ENCODE measurements at regions not wholly inside any gene's neighbourhood (a gene's known extent, or its start where the extent isn't known, plus 50 kb on each side); places are given as distances from the start of the nearest gene placed in this dataset.

- DNase-seq: peak; percentile 83
Measured at GRCh38 chr1:96865731-96866685, 144.4 kb downstream of the PTBP2 start.

GRCh38 chr1:96872757-96873156 lies 151.2 kb downstream of the PTBP2 start:
- DNase-seq: no peak

- DNase-seq: no peak
Measured at GRCh38 chr1:96878640-96879039, 157.1 kb downstream of the PTBP2 start.

DNA sequence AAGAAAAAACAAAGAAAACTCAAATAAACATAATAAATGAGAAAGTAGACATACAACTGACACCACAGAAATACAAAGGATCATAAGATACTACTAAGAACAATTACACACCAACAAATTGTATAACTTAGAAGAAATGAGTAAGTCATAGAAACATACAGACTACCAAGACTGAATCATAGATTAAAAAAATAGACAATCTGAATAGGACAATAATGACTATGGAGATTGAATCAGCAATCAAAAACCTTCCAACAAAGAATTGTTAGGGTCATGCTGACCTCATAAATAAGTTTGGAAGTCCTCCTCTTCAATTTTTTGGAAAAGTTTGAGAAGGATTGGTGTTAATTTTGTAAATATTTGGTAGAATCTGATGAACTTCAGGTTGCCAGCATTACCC lies 159.0 kb downstream of the PTBP2 start:
- no peak for DNase-seq

DNA sequence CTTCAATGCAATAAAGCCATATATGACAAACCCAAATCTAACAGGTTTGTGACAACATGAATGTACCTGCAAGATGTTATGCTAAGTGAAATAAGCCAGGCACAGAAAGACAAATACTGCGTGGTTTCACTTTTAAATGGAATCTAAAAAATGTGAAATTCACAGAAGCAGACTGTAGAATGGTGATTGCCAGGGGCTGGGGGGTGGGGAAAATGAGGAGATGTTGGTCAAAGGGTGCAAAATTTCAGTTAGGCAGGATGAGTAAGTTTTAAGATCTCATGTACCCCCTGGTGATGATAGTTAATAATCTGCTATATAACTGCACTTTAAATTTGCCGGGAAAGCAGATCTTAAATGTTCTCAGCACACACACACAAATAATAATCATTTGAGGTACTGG lies 160.5 kb downstream of the PTBP2 start:
- DNase-seq: peak; percentile 25

DNA sequence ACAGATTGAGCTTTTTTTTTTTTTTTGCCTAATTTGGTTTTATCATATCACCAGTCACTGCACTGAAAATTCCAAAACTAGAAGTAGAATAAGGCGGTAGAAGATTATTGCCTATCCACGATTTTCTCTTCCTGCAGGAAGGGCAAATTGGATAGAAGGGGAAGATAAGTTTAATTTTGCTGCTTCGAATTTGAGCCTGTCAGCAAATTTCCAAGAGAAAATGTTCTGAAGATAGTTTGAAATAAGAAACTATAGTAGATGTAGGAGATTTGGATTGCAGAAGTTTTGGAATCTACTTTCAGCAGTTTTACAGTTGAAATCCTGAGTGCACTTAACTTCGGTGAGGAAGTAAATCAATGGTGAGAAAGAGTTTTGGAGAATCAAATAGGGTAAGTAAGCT lies 164.9 kb downstream of the PTBP2 start:
- DNase-seq: no peak

DNA sequence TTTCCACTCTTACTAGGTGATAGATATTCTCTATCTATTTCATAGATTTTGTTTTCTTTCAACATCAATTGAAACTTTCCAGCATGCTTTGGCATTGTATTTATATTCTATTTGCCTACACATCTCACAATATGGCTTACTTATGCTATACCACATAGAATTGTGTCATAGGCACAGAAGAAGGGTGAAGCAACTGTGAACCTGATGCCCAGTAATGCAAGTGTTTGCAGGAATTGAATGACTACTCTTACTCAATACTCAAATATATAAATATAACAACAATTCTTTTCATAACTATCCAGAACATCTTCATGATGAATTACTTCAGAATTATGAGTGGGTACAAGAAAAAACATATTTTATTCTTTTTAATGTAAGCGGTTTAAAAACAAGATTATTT lies 165.9 kb downstream of the PTBP2 start:
- no peak for DNase-seq

DNA sequence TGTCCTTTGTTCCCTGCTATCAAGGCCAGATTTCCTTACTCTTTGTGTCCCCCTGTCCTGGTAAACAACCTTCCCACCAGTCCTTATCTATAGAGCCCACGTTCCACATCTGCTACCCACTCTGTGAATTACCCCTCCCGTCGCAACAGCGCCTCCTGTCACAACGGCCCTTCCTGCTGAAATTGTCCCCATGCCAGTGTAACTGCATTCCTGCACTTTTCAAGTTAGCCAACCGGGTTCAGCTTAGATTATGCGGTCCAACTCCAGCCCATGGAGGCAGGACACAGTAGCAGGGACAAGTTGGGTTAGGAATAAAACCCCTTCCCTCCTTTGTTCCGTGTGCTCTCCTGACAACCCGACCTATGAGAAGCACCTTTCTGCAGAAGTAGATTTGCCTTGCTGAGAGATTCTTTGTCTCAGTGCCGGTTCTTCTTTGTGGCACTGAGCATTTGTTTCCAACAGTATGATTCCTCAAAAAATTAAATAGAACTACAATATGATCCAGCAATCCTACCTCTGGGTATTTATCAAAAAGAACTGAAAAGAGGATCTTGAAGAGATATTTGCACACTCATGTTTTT lies 180.3 kb downstream of the PTBP2 start:
- DNase-seq: no peak

GRCh38 chr1:96912248-96912647 lies 190.7 kb downstream of the PTBP2 start:
- no peak for DNase-seq

DNA sequence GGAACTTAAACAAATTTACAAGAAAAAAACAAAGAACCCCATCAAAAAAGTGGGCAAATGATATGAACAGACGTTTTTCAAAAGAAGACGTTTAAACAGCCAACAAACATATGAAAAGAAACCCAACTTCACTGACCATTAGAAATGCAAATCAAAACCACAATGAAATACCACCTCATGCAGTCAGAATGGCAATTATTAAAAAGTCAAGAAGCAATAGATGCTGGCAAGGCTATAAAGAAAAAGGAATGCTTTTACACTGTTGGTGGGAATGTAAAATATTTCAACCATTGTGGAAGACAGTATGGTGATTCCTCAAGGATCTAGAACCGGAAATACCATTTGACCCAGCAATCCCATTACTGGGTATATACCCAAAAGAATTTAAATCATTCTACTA lies 194.1 kb downstream of the PTBP2 start:
- peak; percentile 81 for DNase-seq

DNA sequence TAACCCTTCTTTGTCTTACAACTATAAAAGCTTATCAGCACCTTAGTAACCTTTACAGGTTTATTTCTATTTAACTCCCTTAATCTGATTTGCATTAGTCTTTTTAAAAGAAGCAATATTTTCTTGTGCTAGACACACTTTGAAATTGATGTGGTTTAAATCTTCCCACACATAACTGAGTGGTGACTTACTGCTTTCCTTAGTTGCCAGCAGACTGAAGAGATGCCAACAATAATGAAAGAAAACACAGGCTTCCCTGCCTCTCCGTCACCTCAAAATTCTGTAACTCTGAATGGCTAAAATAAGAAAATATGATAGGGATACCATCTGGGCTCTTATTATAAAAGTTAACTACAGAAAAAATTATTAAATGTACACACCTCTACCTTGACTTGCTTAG lies 196.8 kb downstream of the PTBP2 start:
- DNase-seq: peak; percentile 85

GRCh38 chr1:96922181-96922580 lies 200.6 kb downstream of the PTBP2 start:
- DNase-seq: no peak

DNA sequence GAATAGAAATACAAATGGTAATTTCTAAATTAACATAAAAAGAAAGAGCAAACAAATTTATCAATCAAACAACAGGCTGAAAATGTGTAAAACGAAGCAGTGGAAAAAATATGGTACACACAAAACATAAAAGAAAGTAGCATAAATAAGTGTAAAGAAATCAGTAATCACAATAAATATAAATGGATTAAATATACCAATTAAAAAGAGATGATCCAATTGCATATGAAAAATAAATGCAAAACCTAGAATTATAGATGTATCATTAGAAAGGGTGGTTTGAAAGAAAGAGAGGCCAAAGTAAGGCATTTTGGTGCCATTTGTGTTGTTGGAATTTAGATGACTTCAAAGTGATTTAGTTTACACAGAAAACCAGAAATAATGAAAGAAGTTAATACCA lies 202.2 kb downstream of the PTBP2 start:
- DNase-seq: no peak

GRCh38 chr1:96926176-96926575 lies 204.6 kb downstream of the PTBP2 start:
- DNase-seq: no peak

DNA sequence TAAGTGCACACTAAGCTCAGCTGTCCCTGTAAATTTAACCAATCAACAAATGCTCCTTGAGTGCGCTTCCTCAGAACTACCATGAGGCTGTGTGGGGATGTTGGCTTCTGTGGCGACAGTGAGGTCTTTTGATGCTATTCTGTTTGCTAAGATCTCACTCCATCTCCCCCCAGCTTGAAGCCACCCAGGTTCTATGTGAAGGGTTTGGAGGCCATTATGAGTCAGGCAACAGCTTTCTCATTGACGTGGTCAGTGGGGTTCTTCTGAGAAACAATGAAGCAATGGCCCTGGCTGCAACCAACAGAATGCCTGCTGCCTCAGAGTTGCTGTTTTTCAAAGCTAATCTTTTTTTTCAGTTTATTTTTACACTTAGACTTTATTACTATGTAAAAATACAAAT lies 205.5 kb downstream of the PTBP2 start:
- peak; percentile 68 for DNase-seq

- DNase-seq: no peak
Measured at GRCh38 chr1:96931136-96931535, 209.6 kb downstream of the PTBP2 start.

DNA sequence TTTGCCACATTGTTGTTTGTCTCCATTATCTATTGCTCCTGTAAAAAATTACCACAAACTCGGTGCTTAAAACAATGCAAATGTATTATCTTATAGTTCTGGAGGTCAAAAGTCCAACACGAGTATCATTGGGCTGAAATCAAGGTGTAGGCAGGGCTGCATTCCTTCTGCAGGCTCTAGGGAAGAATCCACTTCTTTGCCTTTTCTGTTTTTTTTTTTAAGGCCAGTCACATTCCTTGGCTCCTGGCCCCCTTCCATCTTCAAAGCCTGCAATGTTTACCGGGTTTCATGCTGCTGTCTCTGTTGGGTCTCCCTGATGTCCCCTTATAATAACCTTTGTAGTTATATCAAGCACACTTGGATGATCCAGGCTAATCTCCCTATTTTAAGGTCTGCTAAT lies 212.7 kb downstream of the PTBP2 start:
- DNase-seq: no peak

DNA sequence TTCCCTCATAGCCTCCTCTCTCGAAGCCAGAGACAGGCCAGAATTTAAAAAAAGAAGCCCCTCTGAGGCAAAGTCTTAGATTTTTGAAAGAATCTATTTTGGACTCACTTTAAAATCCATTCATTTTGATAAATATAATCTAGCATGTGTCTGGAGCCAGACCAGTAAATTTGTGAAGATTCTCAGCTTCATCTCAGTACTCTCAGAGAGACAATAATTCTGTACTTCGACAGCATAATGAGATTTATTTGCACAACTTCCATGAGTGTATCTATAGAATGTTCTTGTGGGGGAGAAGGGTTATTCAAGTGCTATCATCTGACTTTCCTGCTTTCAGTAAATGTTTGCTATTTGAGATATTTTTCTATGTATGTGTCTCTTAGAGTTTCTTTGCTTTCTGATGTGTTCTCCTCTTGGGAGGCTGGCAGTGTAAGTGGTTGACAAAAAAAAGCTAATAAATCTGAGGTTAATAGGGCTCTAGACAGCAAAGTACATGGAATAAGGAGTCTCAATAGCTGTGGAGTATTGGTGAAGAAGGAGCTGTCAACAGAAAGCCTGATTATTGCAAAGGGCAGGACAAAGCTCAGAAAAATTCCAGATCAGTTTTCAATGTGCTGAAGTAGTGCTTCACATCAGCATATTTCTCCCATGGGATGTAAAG lies 223.0 kb downstream of the PTBP2 start:
- no peak for DNase-seq

DNA sequence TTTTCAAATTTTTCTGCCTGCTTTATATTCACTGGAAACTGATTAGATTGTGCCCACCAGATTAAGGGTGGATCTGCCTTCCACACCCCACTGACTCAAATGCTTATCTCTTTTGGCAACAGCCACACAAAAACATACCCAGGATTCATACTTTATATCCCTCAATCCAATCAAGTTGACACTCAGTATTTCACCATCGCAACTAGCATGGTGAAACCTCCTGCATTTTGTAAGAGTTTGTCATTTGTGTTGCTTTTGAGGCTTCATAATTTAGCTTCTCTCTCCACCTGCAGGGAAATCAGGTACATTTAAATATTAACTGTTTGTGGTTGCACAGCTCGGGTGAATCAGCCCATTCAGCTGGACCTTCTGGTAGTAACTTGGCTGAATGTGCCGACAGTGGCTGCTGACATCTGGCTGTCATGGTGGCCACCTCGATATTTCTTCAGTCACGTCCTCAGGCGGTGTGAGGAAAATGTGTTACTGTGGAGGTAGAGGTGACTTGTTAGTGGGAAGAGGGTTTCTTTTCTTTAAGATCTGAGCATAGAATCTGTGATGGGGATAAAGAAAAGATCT lies 224.0 kb downstream of the PTBP2 start:
- no peak for DNase-seq

- DNase-seq: no peak
Measured at GRCh38 chr1:96955307-96956012, 233.9 kb downstream of the PTBP2 start.

- no peak for DNase-seq
Measured at GRCh38 chr1:96962216-96962615, 240.6 kb downstream of the PTBP2 start.

DNA sequence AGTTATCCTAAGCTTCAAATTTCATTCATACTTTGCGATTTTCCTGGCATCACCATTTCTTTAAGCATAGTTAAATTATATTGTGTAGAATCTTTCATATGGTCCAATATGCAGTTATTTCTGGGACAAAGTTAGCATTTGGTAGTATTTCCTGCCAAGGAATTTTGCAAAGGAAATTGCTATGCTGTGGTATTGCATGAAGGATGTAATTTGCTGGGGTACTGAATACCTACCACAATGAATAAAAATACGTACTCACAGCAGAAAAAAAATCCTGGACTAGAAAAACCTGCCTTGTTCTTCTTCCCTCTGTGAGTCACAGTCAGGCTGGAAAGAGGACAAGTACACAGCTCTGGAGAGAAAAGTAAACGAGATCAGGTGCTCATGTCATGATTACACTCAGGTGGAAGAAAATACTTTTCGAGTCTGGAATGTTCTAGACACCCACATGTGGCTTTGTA lies 241.2 kb downstream of the PTBP2 start:
- peak; percentile 69 for DNase-seq

DNA sequence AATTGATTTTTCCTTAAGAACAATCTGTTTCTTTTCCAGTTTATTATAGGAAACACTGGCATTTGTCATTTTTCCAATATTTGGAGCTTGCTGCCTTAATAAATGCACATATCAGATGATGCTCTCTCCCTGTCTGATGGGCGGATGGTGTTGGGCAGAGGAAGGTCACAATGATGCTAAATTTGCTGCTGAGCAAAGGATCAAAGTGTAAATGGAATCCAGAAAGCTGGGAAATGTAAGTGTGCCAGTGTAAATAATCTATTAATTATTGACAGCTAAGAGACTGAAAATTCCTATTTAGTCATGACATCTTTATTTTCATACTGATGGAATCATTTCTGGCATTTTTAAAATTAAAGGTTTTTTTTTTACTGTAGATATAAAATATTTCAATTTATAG lies 243.2 kb downstream of the PTBP2 start:
- DNase-seq: no peak
